SHP77 (cell line): ENCODE measurements at regions not wholly inside any gene's neighbourhood (a gene's known extent, or its start where the extent isn't known, plus 50 kb on each side); places are given as distances from the start of the nearest gene placed in this dataset.

Experiments used
- DNase-seq, 2 experiments: peaks; one replicate each; lab custom pipeline; 2025; lab: John Stamatoyannopoulos, UW

GRCh38 chr11:76276781-76277155, 70.5 kb upstream of the WNT11 start:
- no peak for DNase-seq

- no peak for DNase-seq
Observed at GRCh38 chr11:76276046-76276780, 69.9 kb upstream of the WNT11 start.

- DNase-seq: no peak
Observed at GRCh38 chr11:76275446-76275845, 69.1 kb upstream of the WNT11 start.

GRCh38 chr11:76271068-76271467, 64.8 kb upstream of the WNT11 start:
- no peak for DNase-seq

GRCh38 chr11:76270389-76270788, 64.1 kb upstream of the WNT11 start:
- no peak for DNase-seq

GRCh38 chr11:76269661-76270261, 63.5 kb upstream of the WNT11 start:
- no peak for DNase-seq

GRCh38 chr11:76269247-76269646, 62.9 kb upstream of the WNT11 start:
- no peak for DNase-seq

GRCh38 chr11:76268498-76268897, 62.2 kb upstream of the WNT11 start:
- no peak for DNase-seq

GRCh38 chr11:76267556-76267955, 61.3 kb upstream of the WNT11 start:
- DNase-seq: no peak

- DNase-seq: no peak
Observed at GRCh38 chr11:76266286-76267100, 60.2 kb upstream of the WNT11 start.

GRCh38 chr11:76265771-76266241, 59.5 kb upstream of the WNT11 start:
- DNase-seq: no peak

GRCh38 chr11:76263657-76264056, 57.4 kb upstream of the WNT11 start:
- no peak for DNase-seq

- no peak for DNase-seq
Observed at GRCh38 chr11:76263166-76263565, 56.9 kb upstream of the WNT11 start.

- DNase-seq: no peak
Observed at GRCh38 chr11:76260296-76260925, 54.1 kb upstream of the WNT11 start.

- DNase-seq: no peak
Observed at GRCh38 chr11:76259299-76259908, 53.1 kb upstream of the WNT11 start.

GRCh38 chr11:76257074-76257719, 50.9 kb upstream of the WNT11 start:
- no peak for DNase-seq

- no peak for DNase-seq
Observed at GRCh38 chr11:76256448-76256847, 50.1 kb upstream of the WNT11 start.
